GM12878 (cell line): ENCODE measurements at regions not wholly inside any gene's neighbourhood (a gene's known extent, or its start where the extent isn't known, plus 50 kb on each side); places are given as distances from the start of the nearest gene placed in this dataset.
"Not testable (repeated sequence)": the region's sequence is repeated elsewhere in the genome, so short reads cannot be mapped to it uniquely, and the experiment has no call there.

Experiments used
- ATAC-seq: fragments of 200-7000 bp; cut with Tn5 transposase; 3 replicates; pipeline ENCODE4 v1.9.1; 2020; ENCODE audit warnings: mild to moderate bottlenecking, moderate library complexity
- BruUV-seq: library from RNA; stranded (reverse); fragments of 400-500 nt; replicated peaks from 2 replicates; lab custom pipeline; 2021; lab: Mats Ljungman, UMichigan
- CTCF ChIA-PET: fragments of 300-600 bp; sonication (Branson Sonifier 250); formaldehyde crosslinking; extraction: SDS; loops from one replicate; lab custom pipeline; 2021; ENCODE audit warnings: inconsistent platforms; lab: Yijun Ruan, JAX
- POLR2A ChIA-PET: fragments of 350-600 bp; formaldehyde crosslinking; extraction: SDS; loops from one replicate; lab custom pipeline; 2021; ENCODE audit warnings: inconsistent platforms; lab: Charles Lee
- RAD21 ChIA-PET: fragments of 300-600 bp; sonication (Branson Sonifier 250); formaldehyde crosslinking; loops from one replicate; lab custom pipeline; 2023; ENCODE audit warnings: antibody characterized with exemption; ENCODE audit not compliant: unreplicated experiment; lab: Charles Lee
- SMC1A ChIA-PET: fragments of 300-600 bp; sonication (Branson Sonifier 250); formaldehyde crosslinking; loops from one replicate; lab custom pipeline; 2023; ENCODE audit not compliant: unreplicated experiment, uncharacterized antibody; lab: Charles Lee
- DNase-seq: peaks from one replicate; pipeline ENCODE4 v3.0.0-alpha.2; 2011; ENCODE audit warnings: low read depth, low spot score
- FAIRE-seq: peaks from 3 replicates; lab custom pipeline; 2011; peaks lifted over from hg19 to GRCh38; lab: Jason Lieb, UNC
- H2AFZ ChIP-seq: 2 replicates; pipeline ENCODE4 v1.6.0; 2011; ENCODE audit warnings: low read depth, low read length, control low read depth; ENCODE audit not compliant: control insufficient read depth
- H3K27ac ChIP-seq: 2 replicates; pipeline ENCODE4 v1.5.1; 2011; ENCODE audit warnings: control low read depth; ENCODE audit not compliant: control insufficient read depth, insufficient read depth
- H3K27me3 ChIP-seq, 2 experiments: replicated peaks in 1 of 2; 2 replicates each; pipeline versions ENCODE4 v1.6.0 to v1.6.1; 2011; ENCODE audit warnings: low read length in 1 of 2; ENCODE audit not compliant: control insufficient read depth in 2 of 2, insufficient read depth in 2 of 2
- H3K36me3 ChIP-seq, 2 experiments: 2 replicates each; pipeline ENCODE4 v1.5.1; 2011; ENCODE audit warnings: low read length in 1 of 2; ENCODE audit not compliant: control insufficient read depth in 2 of 2, insufficient read depth in 2 of 2
- H3K4me1 ChIP-seq: 2 replicates; pipeline ENCODE4 v1.6.1; 2011; ENCODE audit warnings: mild to moderate bottlenecking, low read length, moderate library complexity, mixed read lengths; ENCODE audit not compliant: control insufficient read depth, insufficient read depth
- H3K4me2 ChIP-seq: 2 replicates; pipeline ENCODE4 v1.6.0; 2011; ENCODE audit warnings: control low read depth; ENCODE audit not compliant: control insufficient read depth, insufficient read depth
- H3K4me3 ChIP-seq: fragments of 200-600 bp; sonication (generic); 2 replicates; pipeline ENCODE4 v1.5.1; 2016
- H3K79me2 ChIP-seq: 2 replicates; pipeline ENCODE4 v1.6.0; 2011; ENCODE audit warnings: low read length; ENCODE audit not compliant: control insufficient read depth, insufficient read depth
- H3K9ac ChIP-seq: 2 replicates; pipeline ENCODE4 v1.8.0; 2011; ENCODE audit warnings: low read length, control low read depth, mixed read lengths; ENCODE audit not compliant: control insufficient read depth, insufficient read depth
- H3K9me3 ChIP-seq: replicated peaks from 3 replicates; pipeline ENCODE4 v1.5.1; 2011; ENCODE audit warnings: mild to moderate bottlenecking, low read length; ENCODE audit not compliant: control insufficient read depth, insufficient read depth
- H4K20me1 ChIP-seq: 2 replicates; pipeline ENCODE4 v1.6.0; 2011; ENCODE audit not compliant: control insufficient read depth, insufficient read depth
- CEBPB ChIP-seq, 2 experiments: fragments of 150-350 bp in 1 of 2; IDR thresholded peaks; 2 replicates each; pipeline ENCODE4 v1.6.1; 2012 to 2014; ENCODE audit warnings: low read depth in 2 of 2, low read length in 2 of 2, borderline replicate concordance in 1 of 2, inconsistent platforms in 1 of 2
- RAD21 ChIP-seq: IDR thresholded peaks from 2 replicates; pipeline ENCODE4 v1.6.1; 2011; ENCODE audit warnings: mild to moderate bottlenecking, low read depth, low read length, moderate library complexity; ENCODE audit not compliant: insufficient read depth
- TCF7 ChIP-seq: IDR thresholded peaks from 2 replicates; pipeline ENCODE4 v1.6.1; 2014; ENCODE audit warnings: antibody characterized with exemption, borderline replicate concordance
- WGBS: methylation state at CpG from one replicate; pipeline ENCODE4 v1.1.6; 2016; ENCODE audit warnings: low lambda C conversion rate; ENCODE audit not compliant: insufficient replicate concordance, insufficient coverage; ENCODE audit errors: missing lambda C conversion rate; 5-methylcytosine and 5-hydroxymethylcytosine counted together
- in situ Hi-C: fragments of 300-500 bp; cut with MboI; formaldehyde crosslinking; loops from 9 replicates; pipeline ENCODE4 v1.14.3; 2018; ENCODE audit warnings: mixed read lengths
- intact Hi-C: fragments of 100-400 bp; cut with micrococcal nuclease; formaldehyde crosslinking; loops from one replicate; pipeline ENCODE4 v1.14.2; 2022; ENCODE audit not compliant: unreplicated experiment

- BruUV-seq: no TSS peak
- Histone ChIP-seq H3K9ac (no peak overlapping the region), H3K79me2 (no peaks in the 10 kb centered on the region), H2AFZ (no peak overlapping the region), H4K20me1 (no peaks in the 10 kb centered on the region), H3K27ac (no peak overlapping the region), H3K4me2 (no peak overlapping the region), H3K4me1 (no peaks in the 10 kb centered on the region), H3K27me3 (no peaks in the 10 kb centered on the region), H3K4me3 (no peak overlapping the region), H3K9me3 (no peaks in the 10 kb centered on the region; the same call in 2 of the 3 replicates), H3K36me3 (no peaks in the 10 kb centered on the region)
- no peak for DNase-seq
- intact Hi-C loops: no loop called here
- SMC1A ChIA-PET: no interaction called here
- no peak for TF ChIP-seq TCF7
- no peak for TF ChIP-seq RAD21
- TF ChIP-seq CEBPB (IDR thresholded peaks at IDR 0.05; ENCODE audit: borderline replicate concordance in 1 of 2, low read depth in 2 of 2, low read length in 2 of 2): no peak
- POLR2A ChIA-PET: no interaction called here
- ATAC-seq: no peak
- CTCF ChIA-PET: no interaction called here
- in situ Hi-C loops: no loop called here
- FAIRE-seq: no peak
- RAD21 ChIA-PET: no interaction called here
- WGBS: 70% methylated on average over 31 of the region's 37 CpGs
Measured at GRCh38 chrX:555725-556666, 74.6 kb upstream of the SHOX start.

GRCh38 chrX:557601-558000 lies 73.0 kb upstream of the SHOX start:
- SMC1A ChIA-PET: not testable (repeated sequence)

GRCh38 chrX:559282-559681 lies 71.3 kb upstream of the SHOX start:
- intact Hi-C loops, H3K9ac ChIP-seq, in situ Hi-C loops, DNase-seq, ATAC-seq, H3K9me3 ChIP-seq, H3K4me2 ChIP-seq, H3K4me1 ChIP-seq, H3K27ac ChIP-seq, RAD21 ChIA-PET, FAIRE-seq, POLR2A ChIA-PET, SMC1A ChIA-PET, H4K20me1 ChIP-seq, CTCF ChIA-PET, H3K36me3 ChIP-seq, H3K79me2 ChIP-seq, H2AFZ ChIP-seq, BruUV-seq, H3K4me3 ChIP-seq, H3K27me3 ChIP-seq: not testable (repeated sequence)
- 64% methylated on average over 10 of the region's 10 CpGs for WGBS

More at GRCh38 chrX:557601-558000, 73.0 kb upstream of the SHOX start:
- H3K79me2 ChIP-seq, in situ Hi-C loops, H4K20me1 ChIP-seq, H3K4me2 ChIP-seq, H3K9ac ChIP-seq, H3K27ac ChIP-seq, DNase-seq, H3K4me1 ChIP-seq, H2AFZ ChIP-seq, H3K4me3 ChIP-seq, ATAC-seq, H3K27me3 ChIP-seq, H3K9me3 ChIP-seq, CTCF ChIA-PET, H3K36me3 ChIP-seq, intact Hi-C loops, BruUV-seq, FAIRE-seq, RAD21 ChIA-PET, POLR2A ChIA-PET: not testable (repeated sequence)
- 60% methylated on average over 20 of the region's 21 CpGs for WGBS
